Upper lobe of left lung (tissue), 4 donors: ENCODE measurements at regions not wholly inside any gene's neighbourhood (a gene's known extent, or its start where the extent isn't known, plus 50 kb on each side); places are given as distances from the start of the nearest gene placed in this dataset.

ENCODE experiments used
- EP300 ChIP-seq, 4 donors: sonication (generic); formaldehyde crosslinking; IDR thresholded peaks; one replicate each; pipeline ENCODE4 v1.5.1; 2017; ENCODE audit warnings: antibody characterized with exemption in 4 of 4, control low read depth in 2 of 4
- POLR2A ChIP-seq, 4 donors: fragments of 450-650 bp; IDR thresholded peaks; one replicate each; pipeline ENCODE4 v1.5.1; 2016 to 2017; ENCODE audit warnings: antibody characterized with exemption in 4 of 4, mild to moderate bottlenecking in 2 of 4
- POLR2AphosphoS5 ChIP-seq, 2 donors: sonication (generic); formaldehyde crosslinking; IDR thresholded peaks; one replicate each; pipeline ENCODE4 v1.5.1; 2017; ENCODE audit warnings: antibody characterized with exemption in 2 of 2
- TF ChIP-seq, protein P1 (sequence below), 6 experiments: fragments of 450-650 bp in 4 of 6; fragments of 200-600 bp in 2 of 6; sonication (generic) in 2 of 6; IDR thresholded peaks; one replicate each; pipeline ENCODE4 v1.5.1; 2016 to 2019; ENCODE audit warnings: antibody characterized with exemption in 6 of 6

DNA sequence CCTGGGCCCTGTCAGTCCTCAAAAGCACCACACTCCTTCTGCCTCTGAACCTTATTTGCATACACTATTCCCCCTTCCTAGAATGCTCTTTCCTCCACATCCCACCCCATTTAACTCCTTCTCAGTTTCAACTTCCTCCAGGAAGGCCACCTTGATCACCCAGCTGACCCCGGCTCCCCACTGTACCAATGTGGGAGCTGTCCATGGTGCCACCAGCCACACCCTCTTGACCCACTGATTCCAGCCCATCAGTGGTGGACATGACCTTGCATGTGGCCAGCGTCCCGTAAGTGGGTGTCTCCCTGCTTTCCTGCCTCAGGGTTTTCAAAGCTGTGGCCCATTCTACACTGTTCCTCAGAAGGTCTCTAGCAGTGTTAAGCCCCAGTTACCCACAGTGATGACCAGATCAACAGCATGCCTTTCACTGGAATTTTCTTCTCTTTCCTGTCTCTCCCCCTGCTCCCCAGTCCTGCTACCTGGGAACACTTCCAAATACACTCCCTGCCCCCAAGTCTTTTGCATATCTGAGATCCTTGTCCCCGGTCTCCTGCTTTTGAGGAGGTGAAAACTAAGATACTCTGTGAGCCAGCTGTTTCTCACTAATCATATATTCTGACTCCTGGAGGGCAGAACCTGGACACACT is 346.6 kb downstream of the MN1 start:
- TF ChIP-seq, protein P1, sequence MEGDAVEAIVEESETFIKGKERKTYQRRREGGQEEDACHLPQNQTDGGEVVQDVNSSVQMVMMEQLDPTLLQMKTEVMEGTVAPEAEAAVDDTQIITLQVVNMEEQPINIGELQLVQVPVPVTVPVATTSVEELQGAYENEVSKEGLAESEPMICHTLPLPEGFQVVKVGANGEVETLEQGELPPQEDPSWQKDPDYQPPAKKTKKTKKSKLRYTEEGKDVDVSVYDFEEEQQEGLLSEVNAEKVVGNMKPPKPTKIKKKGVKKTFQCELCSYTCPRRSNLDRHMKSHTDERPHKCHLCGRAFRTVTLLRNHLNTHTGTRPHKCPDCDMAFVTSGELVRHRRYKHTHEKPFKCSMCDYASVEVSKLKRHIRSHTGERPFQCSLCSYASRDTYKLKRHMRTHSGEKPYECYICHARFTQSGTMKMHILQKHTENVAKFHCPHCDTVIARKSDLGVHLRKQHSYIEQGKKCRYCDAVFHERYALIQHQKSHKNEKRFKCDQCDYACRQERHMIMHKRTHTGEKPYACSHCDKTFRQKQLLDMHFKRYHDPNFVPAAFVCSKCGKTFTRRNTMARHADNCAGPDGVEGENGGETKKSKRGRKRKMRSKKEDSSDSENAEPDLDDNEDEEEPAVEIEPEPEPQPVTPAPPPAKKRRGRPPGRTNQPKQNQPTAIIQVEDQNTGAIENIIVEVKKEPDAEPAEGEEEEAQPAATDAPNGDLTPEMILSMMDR (IDR thresholded peaks at IDR 0.05) = no peak
- TF ChIP-seq POLR2A (IDR thresholded peaks at IDR 0.05) = no peak
- no peak for TF ChIP-seq POLR2AphosphoS5 (IDR thresholded peaks at IDR 0.05)
- TF ChIP-seq EP300 (IDR thresholded peaks at IDR 0.05) = no peak
